HG02759 (cell line): ENCODE measurements at regions not wholly inside any gene's neighbourhood (a gene's known extent, or its start where the extent isn't known, plus 50 kb on each side); places are given as distances from the start of the nearest gene placed in this dataset.
A peak's percentile ranks its signal among the peaks of the same experiment; 100 is the strongest.
"Not testable (repeated sequence)": the region's sequence is repeated elsewhere in the genome, so short reads cannot be mapped to it uniquely, and the experiment has no call there.

ENCODE experiments used
- ATAC-seq: cut with Tn5 transposase; IDR thresholded peaks from one replicate; pipeline ENCODE4 v1.9.1; 2021; ENCODE audit warnings: mild to moderate bottlenecking, moderate library complexity; ENCODE audit not compliant: unreplicated experiment

DNA sequence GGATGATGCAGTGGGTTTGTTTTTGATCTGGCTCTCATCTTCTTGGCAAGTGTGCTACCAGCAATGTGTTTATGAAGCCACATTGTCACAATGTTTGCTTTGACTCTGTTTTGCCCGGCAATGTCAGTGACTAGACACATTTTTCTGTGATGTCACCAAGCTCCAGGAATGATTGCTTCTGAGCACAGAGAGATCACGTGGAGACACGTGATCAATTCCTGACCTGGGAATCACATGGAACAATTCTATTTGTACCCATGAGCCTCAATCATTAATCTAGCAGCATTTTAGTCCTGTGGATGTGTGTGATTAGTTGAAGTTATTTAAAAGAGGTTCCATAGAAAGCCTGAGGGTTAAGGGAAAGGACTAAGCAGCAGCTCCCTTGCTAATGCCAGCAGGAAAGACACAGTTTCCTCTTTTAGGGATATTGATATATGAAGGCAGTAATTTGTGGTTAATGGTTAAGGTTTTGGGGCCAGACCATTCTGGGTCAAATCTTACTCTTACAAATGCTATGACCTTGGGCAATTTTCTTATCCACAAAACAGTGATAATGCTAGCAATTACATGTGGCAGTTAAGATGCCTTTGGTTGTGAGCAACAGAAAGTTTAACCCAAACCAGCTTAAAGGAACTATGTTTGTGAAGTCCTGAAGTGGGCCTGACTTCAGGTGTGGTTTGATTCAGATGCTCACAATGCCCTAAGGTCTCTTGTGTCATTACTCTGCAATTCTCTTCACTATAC is 59.0 kb downstream of the FASLG start:
- ATAC-seq: no peak

GRCh38 chr1:172719066-172719627 is 60.2 kb downstream of the FASLG start:
- ATAC-seq: no peak

DNA sequence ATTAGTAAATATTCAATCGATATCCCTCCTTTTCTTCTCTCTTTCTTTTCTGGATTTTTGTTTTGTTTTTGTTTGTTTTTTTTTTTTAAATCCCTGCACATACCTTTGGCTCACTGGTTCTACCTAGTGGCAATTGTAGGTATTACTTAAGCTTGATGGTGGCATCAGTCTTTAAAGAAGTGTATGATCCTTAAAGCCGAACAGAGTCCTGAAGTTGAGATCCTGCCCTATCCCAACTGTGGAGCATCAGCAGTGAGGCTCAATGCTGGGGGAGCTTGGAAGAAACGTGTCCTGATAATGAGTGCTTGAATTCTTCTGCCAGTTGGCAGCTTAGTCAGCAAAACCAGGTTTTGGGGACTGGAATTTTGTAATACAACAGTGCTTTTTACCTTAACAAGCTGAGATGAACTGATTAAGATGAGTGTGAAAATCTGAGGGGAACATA is 60.8 kb downstream of the FASLG start:
- no peak for ATAC-seq

DNA sequence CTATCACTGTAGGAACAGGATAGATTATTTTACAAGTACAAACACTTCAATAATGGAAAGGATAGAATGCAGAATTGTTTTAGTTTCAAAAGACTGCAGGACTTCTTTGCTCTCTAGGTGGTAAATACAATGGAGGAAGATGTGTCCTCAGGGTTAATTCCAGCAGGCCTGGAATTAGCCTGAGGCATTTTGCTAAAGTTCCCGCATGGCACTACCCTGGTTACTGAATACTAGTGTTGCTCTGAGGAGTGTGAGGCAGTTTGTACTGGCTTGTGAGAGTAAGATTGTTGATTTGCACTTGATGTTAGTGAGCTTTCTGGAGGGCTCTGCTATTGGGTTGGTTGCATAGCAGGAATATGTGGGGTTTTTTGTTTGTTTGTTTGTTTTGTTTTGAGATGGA is 61.4 kb downstream of the FASLG start:
- ATAC-seq: no peak

DNA sequence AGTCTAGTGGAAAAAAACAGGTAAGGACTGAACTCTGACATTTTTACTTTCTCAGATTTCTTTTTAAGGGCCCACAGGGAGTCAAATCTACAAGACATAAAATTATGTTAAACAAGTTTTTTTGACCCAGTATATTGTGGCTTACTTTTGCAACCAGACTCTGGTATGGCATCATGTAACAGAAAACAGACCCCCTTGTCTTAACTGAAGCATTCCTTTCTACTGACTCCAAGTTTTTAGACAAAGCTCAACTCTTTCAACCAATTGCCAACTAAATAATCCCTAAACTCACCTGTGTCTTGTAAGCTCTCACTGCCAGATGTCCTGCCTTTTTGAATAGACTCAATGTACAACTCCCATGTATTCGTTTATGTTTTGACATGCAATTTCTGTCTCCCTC is 64.3 kb downstream of the FASLG start:
- no peak for ATAC-seq

DNA sequence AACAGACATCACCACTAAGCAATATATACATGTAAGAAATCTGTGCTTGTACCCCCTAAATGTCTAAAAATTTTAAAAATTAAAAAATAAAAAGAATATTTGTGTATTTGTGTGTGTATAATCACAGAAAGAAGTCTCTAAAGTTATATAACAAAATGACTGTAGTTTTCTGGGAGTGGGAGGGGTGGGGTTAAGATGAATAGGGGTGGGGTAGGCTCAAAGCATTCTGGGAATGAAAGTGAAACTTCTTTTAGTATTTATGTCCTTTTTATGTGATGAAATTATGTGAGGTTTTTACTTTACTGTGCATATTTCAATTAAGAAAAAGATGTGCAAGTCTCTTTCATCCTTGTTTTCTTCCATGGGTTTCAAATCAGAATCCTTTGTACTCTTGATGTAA is 65.3 kb downstream of the FASLG start:
- no peak for ATAC-seq

- ATAC-seq: peak; percentile 84
Measured at GRCh38 chr1:172724765-172725613, 66.1 kb downstream of the FASLG start.

- no peak for ATAC-seq
Measured at GRCh38 chr1:172726740-172727139, 67.8 kb downstream of the FASLG start.

GRCh38 chr1:172727275-172727857 is 68.5 kb downstream of the FASLG start:
- no peak for ATAC-seq

GRCh38 chr1:172727956-172728603 is 69.2 kb downstream of the FASLG start:
- ATAC-seq: no peak

GRCh38 chr1:172728705-172729104 is 69.8 kb downstream of the FASLG start:
- ATAC-seq: not testable (repeated sequence)

DNA sequence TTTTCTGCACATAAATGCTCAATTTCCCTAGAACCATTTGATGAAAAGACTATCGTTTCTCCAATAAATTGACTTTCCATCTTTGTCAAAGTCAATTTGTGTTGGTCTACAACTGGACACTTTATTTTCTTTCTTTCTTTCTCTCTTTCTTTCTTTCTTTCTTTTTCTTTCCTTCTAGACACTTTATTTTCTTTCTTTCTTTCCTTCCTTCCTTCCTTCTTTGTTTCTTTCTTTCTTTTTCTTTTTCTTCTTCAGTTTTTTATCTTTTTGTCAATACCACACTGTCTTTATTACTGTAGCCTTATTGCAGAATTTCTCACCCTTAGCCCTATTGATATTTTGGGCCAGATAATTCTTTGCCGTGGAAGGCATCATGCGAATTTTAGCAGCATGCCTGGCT is 73.5 kb downstream of the FASLG start:
- ATAC-seq: no peak

DNA sequence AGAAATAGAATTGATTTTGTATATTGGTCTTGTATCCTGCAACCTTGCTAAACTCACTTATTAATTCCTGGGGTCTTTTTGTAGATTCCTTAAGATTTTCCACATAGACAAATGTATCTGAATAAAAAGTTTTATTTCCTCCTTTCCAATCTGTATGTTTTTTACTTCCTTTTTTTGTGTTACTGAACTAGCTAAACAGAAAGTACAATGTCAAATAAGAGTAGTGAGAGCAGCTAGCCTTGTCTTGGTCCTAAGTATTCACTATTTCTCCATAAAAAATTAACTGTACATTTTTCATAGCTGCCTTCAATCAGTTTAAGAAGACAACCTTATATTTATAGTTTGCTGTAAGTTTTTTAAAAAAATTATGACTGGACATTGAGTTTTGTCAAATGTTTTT is 74.9 kb downstream of the FASLG start:
- ATAC-seq: no peak

GRCh38 chr1:172738389-172738788 is 79.5 kb downstream of the FASLG start:
- ATAC-seq: no peak

DNA sequence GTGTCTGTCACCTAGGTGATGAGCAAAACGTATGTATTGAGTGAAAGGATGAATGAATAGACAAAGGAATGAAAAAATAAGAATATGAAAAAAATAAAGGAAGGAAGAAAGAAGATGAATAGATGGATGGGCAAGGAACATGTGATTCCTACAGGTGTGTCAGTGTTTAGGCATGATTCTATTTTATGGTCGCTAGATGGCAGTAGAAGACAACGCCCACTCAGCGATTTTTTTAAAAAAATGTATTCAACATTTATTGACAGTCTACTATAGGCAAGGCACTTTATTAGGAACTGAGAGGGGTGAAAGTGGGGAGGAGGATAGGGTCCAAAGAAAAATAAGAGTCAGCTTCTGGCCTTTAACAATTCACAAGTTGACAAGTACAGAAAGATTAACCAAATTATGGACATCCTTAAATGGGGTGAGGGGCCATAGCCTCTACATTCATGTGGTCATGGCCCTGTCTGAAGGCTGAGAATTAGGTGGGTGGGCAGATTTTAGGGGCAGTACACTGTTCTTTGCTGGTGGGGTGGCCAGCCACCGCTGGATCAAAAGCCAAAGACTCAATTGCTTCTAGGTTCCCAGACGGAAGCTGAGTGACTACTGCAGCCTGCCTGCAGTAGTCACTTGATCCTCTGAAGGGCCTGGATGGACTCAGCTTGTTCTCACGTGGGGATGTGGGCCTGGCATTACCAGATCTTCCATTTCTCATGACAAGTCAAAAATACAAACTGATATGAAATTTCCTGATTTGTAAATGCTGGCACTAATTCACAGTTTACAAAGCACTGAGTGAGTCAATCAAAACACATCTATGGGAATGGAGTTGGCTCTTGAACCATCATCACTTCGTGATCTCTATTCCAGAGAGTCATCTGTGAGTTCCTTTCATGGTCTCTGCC is 83.9 kb downstream of the FASLG start:
- no peak for ATAC-seq

DNA sequence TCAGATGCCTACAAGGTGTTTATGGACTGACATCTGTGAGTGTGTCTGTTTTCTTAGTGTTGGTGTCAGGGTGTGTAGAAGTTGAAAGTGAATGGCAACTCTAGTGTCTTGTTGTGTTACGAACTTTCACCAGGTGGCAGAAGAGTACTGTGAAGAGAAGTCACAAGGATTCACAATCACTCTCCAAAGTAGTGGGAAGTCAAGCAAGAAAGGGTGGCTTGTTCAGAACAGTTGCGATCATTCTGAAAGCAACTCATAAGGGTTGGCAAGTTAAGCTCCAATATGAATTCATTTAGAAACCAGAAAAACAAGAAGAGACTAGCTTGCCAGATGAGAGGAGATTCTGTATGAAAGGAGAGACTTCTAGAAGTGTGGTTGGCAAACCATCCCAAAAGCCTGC is 86.1 kb downstream of the FASLG start:
- peak; percentile 76 for ATAC-seq

GRCh38 chr1:172746091-172746949 is 87.4 kb downstream of the FASLG start:
- ATAC-seq: peak; percentile 86

- ATAC-seq: no peak
Measured at GRCh38 chr1:172748201-172748600, 89.3 kb downstream of the FASLG start.

DNA sequence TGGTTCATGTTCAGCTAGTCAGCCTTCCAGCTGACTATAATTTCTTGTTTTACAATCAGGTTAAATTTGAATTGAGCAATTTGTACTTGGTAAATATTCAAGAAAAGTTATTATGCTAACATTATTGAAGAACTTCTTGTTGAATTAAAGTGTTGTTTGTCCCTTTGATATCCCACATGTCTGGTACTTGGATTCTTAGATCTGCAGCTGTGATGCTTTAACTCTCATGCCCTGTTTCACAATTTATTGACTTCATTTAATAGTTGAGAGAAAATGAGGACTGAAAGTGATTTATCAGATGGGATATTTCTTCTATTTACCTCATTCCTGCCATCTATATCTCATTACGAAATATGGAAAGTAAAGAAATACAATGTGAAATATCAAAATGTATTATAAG is 92.8 kb downstream of the FASLG start:
- ATAC-seq: no peak
